Fibroblast of lung (primary cell): ENCODE measurements at regions not wholly inside any gene's neighbourhood (a gene's known extent, or its start where the extent isn't known, plus 50 kb on each side); places are given as distances from the start of the nearest gene placed in this dataset.

Experiments used
- CTCF ChIP-seq, 2 donors: IDR thresholded peaks in 1 of 2; conservative IDR thresholded peaks in 1 of 2; 1 replicate in 1 of 2; 2 replicates in 1 of 2; pipeline ENCODE4 v1.5.1; 2011 to 2012; ENCODE audit warnings: low read length in 2 of 2, control low read depth in 1 of 2, inconsistent platforms in 1 of 2, low read depth in 1 of 2, mild to moderate bottlenecking in 1 of 2
- EZH2 ChIP-seq: IDR thresholded peaks from 2 replicates; pipeline ENCODE4 v1.5.1; 2012; ENCODE audit warnings: low read length, control low read depth, mild to moderate bottlenecking; ENCODE audit errors: missing control alignments

- TF ChIP-seq CTCF (conservative IDR thresholded peaks at IDR 0.05 in 1 of 2, IDR thresholded peaks at IDR 0.05 in 1 of 2; ENCODE audit: low read depth in 1 of 2, low read length in 2 of 2) (no peak), EZH2 (no peak)
Observed at GRCh38 chr19:31938675-31939074, 406.7 kb upstream of the ZNF507 start.
